Body of pancreas (tissue), 4 donors: ENCODE measurements at regions not wholly inside any gene's neighbourhood (a gene's known extent, or its start where the extent isn't known, plus 50 kb on each side); places are given as distances from the start of the nearest gene placed in this dataset.

ENCODE experiments used
- ATAC-seq: fragments of 150-250 bp; one replicate; pipeline ENCODE4 v1.9.1; 2016
- DNase-seq, 4 donors: peaks; one replicate each; pipeline ENCODE4 v3.0.0-alpha.2; 2019
- H3K27ac ChIP-seq, 4 donors: fragments of 200-600 bp; sonication (generic); 1 replicate in 3 of 4; 2 replicates in 1 of 4; pipeline versions ENCODE4 v1.5.1 to v1.6.1; 2016 to 2019; ENCODE audit warnings: mild to moderate bottlenecking in 1 of 4, mixed read lengths in 1 of 4, moderate library complexity in 1 of 4
- H3K27me3 ChIP-seq, 2 donors: fragments of 200-600 bp; sonication (generic); one replicate each; pipeline ENCODE4 v1.6.0; 2016; ENCODE audit warnings: mild to moderate bottlenecking in 1 of 2
- H3K36me3 ChIP-seq, 2 donors: fragments of 200-600 bp; sonication (generic); replicated peaks in 1 of 2; 2 replicates each; pipeline ENCODE4 v1.5.1; 2016; ENCODE audit warnings: low read depth in 2 of 2; ENCODE audit not compliant: insufficient read depth in 1 of 2
- H3K4me1 ChIP-seq: fragments of 200-600 bp; sonication (generic); one replicate; pipeline ENCODE4 v1.6.0; 2016
- H3K4me3 ChIP-seq, 2 donors: fragments of 200-600 bp; sonication (generic); 1 replicate in 1 of 2; 2 replicates in 1 of 2; pipeline ENCODE4 v1.5.1; 2016 to 2019
- H3K9me3 ChIP-seq, 3 donors: fragments of 200-600 bp; sonication (generic); 1 replicate in 2 of 3; 2 replicates in 1 of 3; pipeline ENCODE4 v1.5.1; 2016
- CTCF ChIP-seq, 7 experiments: fragments of 450-650 bp in 4 of 7; fragments of 200-600 bp in 3 of 7; sonication (generic) in 3 of 7; IDR thresholded peaks; one replicate each; pipeline ENCODE4 v1.5.1; 2016 to 2019; ENCODE audit warnings: antibody characterized with exemption in 7 of 7
- POLR2A ChIP-seq, 3 donors: fragments of 450-650 bp; IDR thresholded peaks; one replicate each; pipeline ENCODE4 v1.6.1; 2016; ENCODE audit warnings: antibody characterized with exemption in 3 of 3, mild to moderate bottlenecking in 2 of 3
- WGBS, 2 donors: methylation state at CpG; one replicate each; pipeline ENCODE4 v1.1.5; 2017; 5-methylcytosine and 5-hydroxymethylcytosine counted together
- intact Hi-C: fragments of 100-400 bp; cut with DNase I; formaldehyde crosslinking; loops from one replicate; pipeline ENCODE4 v1.15.1; 2023

- H3K27me3 ChIP-seq: no peaks in the 10 kb centered on the region
- H3K36me3 ChIP-seq: no peaks in the 10 kb centered on the region
- TF ChIP-seq CTCF (IDR thresholded peaks at IDR 0.05): no peak
- no peak for TF ChIP-seq POLR2A (IDR thresholded peaks at IDR 0.05)
- 89 to 98% methylated on average over 3 of the region's 3 CpGs for WGBS, 2 donors
- no peaks in the 10 kb centered on the region for H3K9me3 ChIP-seq
- DNase-seq: no peak
- no peak for ATAC-seq
- H3K4me1 ChIP-seq: no peaks in the 10 kb centered on the region
- H3K27ac ChIP-seq: no peak overlapping the region
- H3K4me3 ChIP-seq: no peak overlapping the region
- intact Hi-C loops: no loop called here
Observed at GRCh38 chr6:140101367-140101766, 726.9 kb upstream of the CITED2 start.

- 88 to 90% methylated on average over 2 of the region's 2 CpGs for WGBS, 2 donors
- no peak overlapping the region for H3K27ac ChIP-seq
- TF ChIP-seq POLR2A (IDR thresholded peaks at IDR 0.05): no peak
- no peak for TF ChIP-seq CTCF (IDR thresholded peaks at IDR 0.05)
- H3K36me3 ChIP-seq: no peaks in the 10 kb centered on the region
- intact Hi-C loops: no loop called here
- H3K9me3 ChIP-seq: no peaks in the 10 kb centered on the region
- no peaks in the 10 kb centered on the region for H3K4me1 ChIP-seq
- no peaks in the 10 kb centered on the region for H3K27me3 ChIP-seq
- DNase-seq (no peak), ATAC-seq (no peak)
- H3K4me3 ChIP-seq: no peak overlapping the region
Observed at GRCh38 chr6:140095532-140095931, 721.1 kb upstream of the CITED2 start.

GRCh38 chr6:140091895-140092294, 717.4 kb upstream of the CITED2 start:
- no peaks in the 10 kb centered on the region for H3K4me1 ChIP-seq
- H3K36me3 ChIP-seq: no peaks in the 10 kb centered on the region
- intact Hi-C loops: no loop called here
- ATAC-seq (no peak), DNase-seq (no peak)
- TF ChIP-seq CTCF (IDR thresholded peaks at IDR 0.05) (no peak), POLR2A (IDR thresholded peaks at IDR 0.05) (no peak)
- no peak overlapping the region for H3K4me3 ChIP-seq
- no peaks in the 10 kb centered on the region for H3K9me3 ChIP-seq
- no peaks in the 10 kb centered on the region for H3K27me3 ChIP-seq
- WGBS, 2 donors: 85 to 94% methylated on average over 1 of the region's 1 CpG
- H3K27ac ChIP-seq: no peak overlapping the region

- no peaks in the 10 kb centered on the region for H3K27me3 ChIP-seq
- TF ChIP-seq POLR2A (IDR thresholded peaks at IDR 0.05): no peak
- TF ChIP-seq CTCF (IDR thresholded peaks at IDR 0.05): no peak
- H3K27ac ChIP-seq: no peak overlapping the region
- no peaks in the 10 kb centered on the region for H3K4me1 ChIP-seq
- 87% methylated on average over 3 of the region's 3 CpGs for WGBS, 2 donors
- no peak for ATAC-seq
- H3K4me3 ChIP-seq: no peak overlapping the region
- no peak for DNase-seq
- intact Hi-C loops: no loop called here
- no peaks in the 10 kb centered on the region for H3K36me3 ChIP-seq
- H3K9me3 ChIP-seq: no peaks in the 10 kb centered on the region
Observed at GRCh38 chr6:140090871-140091270, 716.4 kb upstream of the CITED2 start.

GRCh38 chr6:140083375-140083774, 708.9 kb upstream of the CITED2 start:
- Histone ChIP-seq H3K36me3 (no peaks in the 10 kb centered on the region), H3K9me3 (no peaks in the 10 kb centered on the region), H3K27me3 (no peaks in the 10 kb centered on the region), H3K4me1 (peaks cover 29% of the 10 kb centered on the region), H3K27ac (peak overlapping the region in 1 of 4 donors; percentile 31), H3K4me3 (no peak overlapping the region)
- intact Hi-C loops: no loop called here
- TF ChIP-seq CTCF (IDR thresholded peaks at IDR 0.05) (no peak), POLR2A (IDR thresholded peaks at IDR 0.05) (no peak)
- WGBS, 2 donors: 34 to 43% methylated on average over 3 of the region's 3 CpGs
- peak; percentile 37 for ATAC-seq
- peak in 2 of 4 donors; percentile 15 to 44 for DNase-seq
